ENCODE measurements at regions not wholly inside any gene's neighbourhood (a gene's known extent, or its start where the extent isn't known, plus 50 kb on each side); places are given as distances from the start of the nearest gene placed in this dataset.

DNA sequence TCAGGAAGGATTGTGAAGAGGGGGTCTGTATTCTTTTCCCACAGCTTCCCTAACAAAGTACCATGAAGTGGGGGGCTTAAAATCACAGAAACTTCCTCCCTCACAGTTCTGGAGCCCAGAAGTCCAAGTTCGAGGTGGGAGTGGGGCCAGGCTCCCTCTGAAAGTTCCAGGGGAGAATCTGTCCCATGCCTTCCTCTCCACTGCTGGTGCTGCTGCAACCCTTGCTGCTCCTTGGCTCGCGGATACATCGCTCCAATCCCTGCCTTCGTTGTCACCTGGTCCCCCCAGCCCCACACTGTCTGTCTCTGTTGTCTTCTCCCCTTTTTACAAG lies 134.1 kb downstream of the DDX1 start:
- TF ChIP-seq, protein P1, sequence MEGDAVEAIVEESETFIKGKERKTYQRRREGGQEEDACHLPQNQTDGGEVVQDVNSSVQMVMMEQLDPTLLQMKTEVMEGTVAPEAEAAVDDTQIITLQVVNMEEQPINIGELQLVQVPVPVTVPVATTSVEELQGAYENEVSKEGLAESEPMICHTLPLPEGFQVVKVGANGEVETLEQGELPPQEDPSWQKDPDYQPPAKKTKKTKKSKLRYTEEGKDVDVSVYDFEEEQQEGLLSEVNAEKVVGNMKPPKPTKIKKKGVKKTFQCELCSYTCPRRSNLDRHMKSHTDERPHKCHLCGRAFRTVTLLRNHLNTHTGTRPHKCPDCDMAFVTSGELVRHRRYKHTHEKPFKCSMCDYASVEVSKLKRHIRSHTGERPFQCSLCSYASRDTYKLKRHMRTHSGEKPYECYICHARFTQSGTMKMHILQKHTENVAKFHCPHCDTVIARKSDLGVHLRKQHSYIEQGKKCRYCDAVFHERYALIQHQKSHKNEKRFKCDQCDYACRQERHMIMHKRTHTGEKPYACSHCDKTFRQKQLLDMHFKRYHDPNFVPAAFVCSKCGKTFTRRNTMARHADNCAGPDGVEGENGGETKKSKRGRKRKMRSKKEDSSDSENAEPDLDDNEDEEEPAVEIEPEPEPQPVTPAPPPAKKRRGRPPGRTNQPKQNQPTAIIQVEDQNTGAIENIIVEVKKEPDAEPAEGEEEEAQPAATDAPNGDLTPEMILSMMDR (IDR thresholded peaks at IDR 0.05 in 8 of 11, conservative IDR thresholded peaks at IDR 0.05 in 3 of 11) = no peak
- TF ChIP-seq POLR2A (IDR thresholded peaks at IDR 0.05) = no peak

Data from spleen (tissue), 7 donors.